SK-N-MC (cell line): ENCODE measurements at regions not wholly inside any gene's neighbourhood (a gene's known extent, or its start where the extent isn't known, plus 50 kb on each side); places are given as distances from the start of the nearest gene placed in this dataset.

Source experiments
- DNase-seq: peaks from one replicate; pipeline ENCODE4 v3.0.0-alpha.2; 2011; ENCODE audit warnings: low read depth, low spot score
- H3K27ac ChIP-seq: fragments of 200-600 bp; sonication (generic); 2 replicates; pipeline ENCODE4 v1.5.1; 2016; ENCODE audit warnings: mixed run types
- H3K36me3 ChIP-seq: fragments of 200-600 bp; sonication (generic); 2 replicates; pipeline ENCODE4 v1.6.1; 2017; ENCODE audit warnings: antibody characterized with exemption, low read length, mixed read lengths; ENCODE audit not compliant: insufficient read depth
- H3K4me3 ChIP-seq: fragments of 200-600 bp; sonication (generic); 2 replicates; pipeline ENCODE4 v1.5.1; 2016
- H3K9ac ChIP-seq: fragments of 200-600 bp; sonication (generic); 2 replicates; pipeline ENCODE4 v1.8.0; 2017; ENCODE audit warnings: mixed run types, mixed read lengths; ENCODE audit not compliant: insufficient read length
- H3K9me3 ChIP-seq: fragments of 200-600 bp; sonication (generic); 2 replicates; pipeline ENCODE4 v1.6.1; 2017; ENCODE audit warnings: low read depth, mild to moderate bottlenecking, antibody characterized with exemption, low read length, moderate library complexity, mixed read lengths
- EZH2 ChIP-seq: fragments of 200-600 bp; sonication (generic); IDR thresholded peaks from one replicate; pipeline ENCODE4 v1.6.1; 2017; ENCODE audit warnings: antibody characterized with exemption
- FOXP2 ChIP-seq: optimal IDR thresholded peaks from 2 replicates; pipeline ENCODE3; 2011; ENCODE audit warnings: mild to moderate bottlenecking, moderate library complexity; ENCODE audit not compliant: insufficient read depth; ENCODE audit errors: extremely low read length, control extremely low read depth
- POLR2AphosphoS5 ChIP-seq: IDR thresholded peaks from 2 replicates; pipeline ENCODE4 v1.6.1; 2012; ENCODE audit warnings: mild to moderate bottlenecking, low read depth, low read length, borderline replicate concordance

DNA sequence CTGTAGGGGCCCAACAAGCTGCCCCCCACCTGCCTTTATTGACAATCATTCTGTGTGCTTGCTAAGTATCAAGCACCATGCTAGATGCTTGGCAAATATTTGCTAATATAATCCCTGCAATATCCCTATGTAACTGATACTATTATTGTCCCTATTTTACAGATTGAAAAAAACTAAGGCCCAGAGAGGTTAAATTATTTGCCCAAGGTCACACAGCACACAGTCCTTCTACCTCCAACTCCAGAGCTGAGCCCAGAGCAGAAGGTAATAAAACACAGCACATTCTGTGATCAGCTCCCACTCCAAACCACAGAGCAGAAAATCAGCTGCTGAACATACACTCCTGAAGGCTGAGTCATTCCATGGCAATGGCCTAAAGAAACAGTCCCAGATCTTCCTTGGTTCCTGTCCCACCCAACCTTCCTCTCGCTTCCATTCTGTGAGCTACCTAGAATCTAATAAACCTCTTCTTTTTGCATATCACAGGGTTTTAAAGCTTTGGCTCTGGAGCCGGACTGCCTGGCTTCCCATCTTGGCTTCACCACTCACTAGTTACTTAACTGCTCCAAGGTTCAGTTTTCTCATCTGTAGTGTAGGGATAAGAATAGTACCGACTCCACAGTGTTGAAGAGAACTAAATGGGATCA lies 66.7 kb upstream of the ADRA1B start:
- Histone ChIP-seq H3K9me3 (no peaks in the 10 kb centered on the region), H3K4me3 (no peak overlapping the region), H3K9ac (no peak overlapping the region), H3K27ac (no peak overlapping the region), H3K36me3 (no peaks in the 10 kb centered on the region)
- TF ChIP-seq EZH2 (no peak), FOXP2 (no peak), POLR2AphosphoS5 (no peak)
- DNase-seq, result no peak

DNA sequence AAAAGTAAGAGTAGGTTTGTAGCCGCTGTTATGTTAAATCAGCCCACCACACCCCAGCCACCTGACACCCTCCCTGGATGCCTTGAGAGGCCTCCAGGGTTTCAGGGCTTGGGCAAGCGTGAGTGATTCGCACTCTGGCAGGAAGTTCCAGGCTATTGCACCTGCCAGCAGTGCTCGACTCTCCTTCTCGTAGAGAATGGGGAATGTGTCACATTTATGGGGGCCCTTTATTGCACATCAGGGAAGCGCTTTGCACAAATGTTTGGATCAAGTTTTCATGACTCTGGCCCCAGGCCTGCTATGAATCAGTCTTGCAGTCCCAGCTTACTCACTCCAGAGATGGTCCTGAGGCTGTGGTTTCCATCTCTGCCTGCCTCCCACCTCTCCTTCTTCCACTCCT lies 66.1 kb upstream of the ADRA1B start:
- no peak overlapping the region for H3K27ac ChIP-seq
- H3K36me3 ChIP-seq, result no peaks in the 10 kb centered on the region
- H3K9me3 ChIP-seq, result no peaks in the 10 kb centered on the region
- TF ChIP-seq POLR2AphosphoS5, result no peak
- TF ChIP-seq FOXP2, result no peak
- no peak for TF ChIP-seq EZH2
- H3K4me3 ChIP-seq, result no peak overlapping the region
- H3K9ac ChIP-seq, result no peak overlapping the region
- DNase-seq, result no peak

DNA sequence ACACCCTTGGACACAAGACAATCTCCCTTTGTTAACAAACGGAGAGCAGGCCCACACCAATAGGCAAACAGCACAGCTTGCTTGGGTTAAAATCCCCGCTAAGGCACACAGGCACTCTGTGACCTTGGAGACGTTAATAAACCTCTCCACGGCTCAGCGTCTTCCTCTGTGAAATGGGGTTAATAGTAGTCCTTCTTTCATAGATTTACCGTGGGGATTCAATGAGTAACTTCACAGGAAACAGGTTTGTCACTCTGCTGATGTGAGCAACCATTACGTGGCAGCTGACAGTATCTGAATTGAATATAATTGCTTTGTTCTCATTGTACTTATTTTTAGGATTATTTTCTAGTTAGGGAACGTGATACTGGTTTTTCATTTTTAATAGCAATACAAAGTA lies 65.2 kb upstream of the ADRA1B start:
- Histone ChIP-seq H3K9me3 (no peaks in the 10 kb centered on the region), H3K9ac (no peak overlapping the region), H3K4me3 (no peak overlapping the region), H3K27ac (no peak overlapping the region), H3K36me3 (no peaks in the 10 kb centered on the region)
- no peak for DNase-seq
- TF ChIP-seq POLR2AphosphoS5 (no peak), FOXP2 (no peak), EZH2 (no peak)

DNA sequence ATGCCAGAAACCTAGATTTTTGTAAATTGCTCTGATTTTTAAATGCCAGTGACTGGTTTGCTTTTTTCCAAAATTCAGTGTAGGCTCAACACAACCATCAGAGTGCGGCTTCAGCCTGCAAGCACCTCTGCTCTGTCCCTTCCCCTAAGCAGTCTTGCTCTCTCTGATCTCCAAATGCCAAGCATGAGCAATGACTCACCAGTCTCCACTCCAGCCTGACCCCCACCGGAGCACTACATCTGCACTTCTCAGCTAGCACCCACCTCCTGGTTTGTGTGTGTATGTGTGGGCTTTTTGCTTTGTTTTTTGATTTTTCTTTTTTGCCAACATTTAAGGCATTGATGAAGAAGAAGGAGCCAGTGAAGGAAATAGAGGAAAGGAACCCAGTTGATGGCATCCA lies 61.4 kb upstream of the ADRA1B start:
- H3K9me3 ChIP-seq, result no peaks in the 10 kb centered on the region
- H3K36me3 ChIP-seq, result no peaks in the 10 kb centered on the region
- H3K27ac ChIP-seq, result no peak overlapping the region

DNA sequence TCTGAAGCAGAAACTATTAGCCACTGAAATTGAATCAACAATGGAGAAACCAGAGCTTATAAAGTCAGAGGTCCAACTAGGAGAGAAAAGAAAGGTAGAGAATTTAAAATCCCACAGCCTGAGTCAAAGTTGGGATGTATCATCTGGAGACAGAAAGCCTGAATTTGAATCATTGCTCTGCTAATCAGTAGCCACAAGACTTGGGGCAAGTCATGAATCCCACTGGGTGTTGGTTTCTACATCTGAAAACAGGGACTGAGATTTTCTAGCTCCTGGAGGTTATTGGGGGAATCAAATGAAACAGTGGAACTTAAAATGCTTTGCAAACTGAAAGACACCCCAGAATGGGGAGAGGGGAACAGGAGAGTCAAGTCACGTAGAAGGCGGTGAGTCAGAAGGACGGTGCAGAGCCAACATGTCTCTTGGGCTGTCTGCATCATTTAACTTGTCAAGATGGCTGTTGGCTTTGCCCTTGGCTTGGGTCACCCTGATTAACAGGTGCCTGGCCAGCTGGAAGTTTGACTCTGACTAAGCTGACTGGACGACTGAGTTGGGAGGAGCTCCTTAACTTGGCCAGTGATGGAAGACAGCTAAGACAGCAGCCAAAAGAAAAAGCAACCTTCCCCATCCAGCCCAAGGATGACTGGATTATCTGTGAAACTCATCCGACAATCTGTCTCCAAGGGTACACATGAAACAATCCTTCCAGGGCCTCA lies 60.6 kb upstream of the ADRA1B start:
- no peak for DNase-seq
- TF ChIP-seq POLR2AphosphoS5, result no peak
- no peak for TF ChIP-seq EZH2
- TF ChIP-seq FOXP2, result no peak
- no peak overlapping the region for H3K4me3 ChIP-seq

More for the DNA sequence above, 61.4 kb upstream of the ADRA1B start:
- Histone ChIP-seq H3K4me3 (no peak overlapping the region), H3K9ac (no peak overlapping the region)
- TF ChIP-seq EZH2, result no peak
- TF ChIP-seq POLR2AphosphoS5, result no peak
- TF ChIP-seq FOXP2, result no peak
- DNase-seq, result no peak

GRCh38 chr5:159858871-159859270 lies 57.4 kb upstream of the ADRA1B start:
- Histone ChIP-seq H3K36me3 (no peaks in the 10 kb centered on the region), H3K4me3 (no peak overlapping the region), H3K9ac (no peak overlapping the region), H3K27ac (no peak overlapping the region), H3K9me3 (no peaks in the 10 kb centered on the region)
- TF ChIP-seq EZH2 (no peak), POLR2AphosphoS5 (no peak), FOXP2 (no peak)
- no peak for DNase-seq

More for the DNA sequence above, 60.6 kb upstream of the ADRA1B start:
- Histone ChIP-seq H3K36me3 (no peaks in the 10 kb centered on the region), H3K9me3 (no peaks in the 10 kb centered on the region), H3K9ac (no peak overlapping the region), H3K27ac (no peak overlapping the region)

DNA sequence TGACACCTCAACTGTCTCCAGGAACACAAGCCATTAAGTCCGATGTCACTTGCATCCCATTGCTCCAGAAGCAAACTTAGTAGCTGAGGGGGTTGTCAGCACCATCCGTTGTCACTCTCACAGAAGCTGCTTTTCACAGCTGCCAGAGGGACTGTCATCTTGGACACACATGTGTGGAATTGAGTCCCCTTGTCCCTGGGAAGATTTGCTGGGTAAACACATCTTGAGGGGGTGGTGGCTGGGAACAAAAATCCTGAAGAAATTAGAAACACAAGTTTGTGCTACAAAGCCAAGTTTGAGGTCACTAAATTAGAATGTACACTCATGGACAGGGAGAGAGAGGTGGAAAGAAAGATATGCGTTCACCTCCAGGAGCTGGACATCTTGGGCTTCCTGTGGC lies 55.2 kb upstream of the ADRA1B start:
- Histone ChIP-seq H3K27ac (no peak overlapping the region), H3K9me3 (no peaks in the 10 kb centered on the region), H3K36me3 (no peaks in the 10 kb centered on the region), H3K4me3 (no peak overlapping the region), H3K9ac (no peak overlapping the region)
- TF ChIP-seq FOXP2 (no peak), EZH2 (no peak), POLR2AphosphoS5 (no peak)
- no peak for DNase-seq

DNA sequence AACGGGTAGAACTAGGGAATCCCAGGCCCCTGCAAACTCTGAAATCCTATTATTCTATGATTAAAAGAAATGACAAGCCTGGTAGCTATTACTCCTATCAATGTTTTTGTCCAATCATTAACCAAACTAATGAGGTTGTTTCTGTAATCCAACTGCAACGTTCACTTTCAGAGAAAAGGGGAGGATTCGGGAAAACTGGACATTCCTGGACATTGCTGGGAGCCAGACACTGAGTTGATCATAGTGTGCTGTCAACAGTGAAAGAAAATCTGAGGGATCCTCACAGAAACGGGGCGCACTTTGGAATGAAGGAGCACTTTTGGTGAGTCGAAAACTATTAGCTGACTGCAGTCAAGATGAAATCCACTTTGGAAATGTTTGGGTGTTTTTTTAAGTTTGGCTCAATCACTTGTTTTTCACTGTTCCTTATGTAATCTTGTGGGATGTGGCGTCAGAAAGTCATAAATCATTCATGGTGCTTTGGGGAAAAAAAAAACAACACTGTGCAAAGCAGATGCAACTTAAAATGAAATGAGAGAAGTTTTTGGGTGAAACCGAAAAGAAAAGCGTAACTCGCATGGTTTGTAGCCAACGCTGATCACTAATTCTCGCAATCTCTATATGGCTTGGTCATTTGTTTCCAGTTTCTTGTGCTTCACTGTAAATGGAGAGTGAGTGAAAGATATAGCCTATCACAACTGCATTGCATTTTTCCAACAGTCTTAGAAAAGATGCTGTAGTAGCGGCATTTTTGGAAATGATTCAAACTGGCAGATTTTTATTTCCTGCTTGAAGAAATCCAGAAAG lies 51.2 kb upstream of the ADRA1B start:
- TF ChIP-seq EZH2 (no peak), POLR2AphosphoS5 (no peak), FOXP2 (no peak)
- DNase-seq, result no peak
- Histone ChIP-seq H3K4me3 (no peak overlapping the region), H3K9me3 (no peaks in the 10 kb centered on the region), H3K9ac (no peak overlapping the region), H3K36me3 (no peaks in the 10 kb centered on the region), H3K27ac (no peak overlapping the region)

GRCh38 chr5:159866093-159866492 lies 50.2 kb upstream of the ADRA1B start:
- no peak overlapping the region for H3K9ac ChIP-seq
- no peak for DNase-seq
- no peaks in the 10 kb centered on the region for H3K36me3 ChIP-seq

More at GRCh38 chr5:159866093-159866492, 50.2 kb upstream of the ADRA1B start:
- no peak overlapping the region for H3K27ac ChIP-seq
- TF ChIP-seq EZH2 (no peak), FOXP2 (no peak), POLR2AphosphoS5 (no peak)
- H3K4me3 ChIP-seq, result no peak overlapping the region
- H3K9me3 ChIP-seq, result no peaks in the 10 kb centered on the region
